Hepatocyte (in vitro differentiated cells): ENCODE measurements at regions not wholly inside any gene's neighbourhood (a gene's known extent, or its start where the extent isn't known, plus 50 kb on each side); places are given as distances from the start of the nearest gene placed in this dataset.

Experiments
- EZH2 ChIP-seq: fragments of 200-600 bp; sonication (generic); IDR thresholded peaks from 2 replicates; pipeline ENCODE4 v1.6.1; 2016; ENCODE audit warnings: antibody characterized with exemption, mild to moderate bottlenecking, borderline replicate concordance
- TF ChIP-seq, protein P1 (sequence below): fragments of 200-600 bp; sonication (generic); IDR thresholded peaks from 2 replicates; pipeline ENCODE4 v1.5.1; 2016; ENCODE audit warnings: antibody characterized with exemption, mild to moderate bottlenecking; ENCODE audit not compliant: poor library complexity

DNA sequence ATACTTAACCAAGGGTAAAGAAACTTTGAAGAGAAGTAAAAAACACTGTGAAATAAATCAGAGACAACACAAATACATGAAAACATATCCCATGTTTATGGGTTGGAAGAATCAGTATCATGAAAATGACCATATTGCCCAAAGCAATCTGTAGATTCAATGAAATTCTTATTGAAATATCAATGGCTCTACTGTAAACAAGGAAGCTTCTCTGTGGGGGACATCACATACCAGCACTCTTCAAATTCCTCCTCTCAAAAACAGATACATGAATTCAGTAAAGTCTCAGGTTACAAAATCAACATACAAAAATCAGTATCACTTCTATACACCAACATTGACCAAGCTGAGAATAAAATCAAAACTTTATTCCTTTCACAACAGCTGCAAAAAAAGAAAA, 63.5 kb upstream of the CNTNAP5 start:
- TF ChIP-seq, protein P1, sequence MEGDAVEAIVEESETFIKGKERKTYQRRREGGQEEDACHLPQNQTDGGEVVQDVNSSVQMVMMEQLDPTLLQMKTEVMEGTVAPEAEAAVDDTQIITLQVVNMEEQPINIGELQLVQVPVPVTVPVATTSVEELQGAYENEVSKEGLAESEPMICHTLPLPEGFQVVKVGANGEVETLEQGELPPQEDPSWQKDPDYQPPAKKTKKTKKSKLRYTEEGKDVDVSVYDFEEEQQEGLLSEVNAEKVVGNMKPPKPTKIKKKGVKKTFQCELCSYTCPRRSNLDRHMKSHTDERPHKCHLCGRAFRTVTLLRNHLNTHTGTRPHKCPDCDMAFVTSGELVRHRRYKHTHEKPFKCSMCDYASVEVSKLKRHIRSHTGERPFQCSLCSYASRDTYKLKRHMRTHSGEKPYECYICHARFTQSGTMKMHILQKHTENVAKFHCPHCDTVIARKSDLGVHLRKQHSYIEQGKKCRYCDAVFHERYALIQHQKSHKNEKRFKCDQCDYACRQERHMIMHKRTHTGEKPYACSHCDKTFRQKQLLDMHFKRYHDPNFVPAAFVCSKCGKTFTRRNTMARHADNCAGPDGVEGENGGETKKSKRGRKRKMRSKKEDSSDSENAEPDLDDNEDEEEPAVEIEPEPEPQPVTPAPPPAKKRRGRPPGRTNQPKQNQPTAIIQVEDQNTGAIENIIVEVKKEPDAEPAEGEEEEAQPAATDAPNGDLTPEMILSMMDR: no peak
- TF ChIP-seq EZH2: no peak
